GM19025 (cell line): ENCODE measurements at regions not wholly inside any gene's neighbourhood (a gene's known extent, or its start where the extent isn't known, plus 50 kb on each side); places are given as distances from the start of the nearest gene placed in this dataset.

Experiments used
- ATAC-seq: cut with Tn5 transposase; IDR thresholded peaks from one replicate; pipeline ENCODE4 v1.9.1; 2021; ENCODE audit warnings: mild to moderate bottlenecking, low read depth, moderate library complexity; ENCODE audit not compliant: unreplicated experiment

GRCh38 chr13:34421858-34422475 lies 520.1 kb upstream of the NBEA start:
- ATAC-seq: no peak

GRCh38 chr13:34422956-34423355 lies 519.1 kb upstream of the NBEA start:
- no peak for ATAC-seq

- ATAC-seq: no peak
Measured at GRCh38 chr13:34425327-34425949, 516.6 kb upstream of the NBEA start.

- ATAC-seq: no peak
Measured at GRCh38 chr13:34428911-34429310, 513.2 kb upstream of the NBEA start.

DNA sequence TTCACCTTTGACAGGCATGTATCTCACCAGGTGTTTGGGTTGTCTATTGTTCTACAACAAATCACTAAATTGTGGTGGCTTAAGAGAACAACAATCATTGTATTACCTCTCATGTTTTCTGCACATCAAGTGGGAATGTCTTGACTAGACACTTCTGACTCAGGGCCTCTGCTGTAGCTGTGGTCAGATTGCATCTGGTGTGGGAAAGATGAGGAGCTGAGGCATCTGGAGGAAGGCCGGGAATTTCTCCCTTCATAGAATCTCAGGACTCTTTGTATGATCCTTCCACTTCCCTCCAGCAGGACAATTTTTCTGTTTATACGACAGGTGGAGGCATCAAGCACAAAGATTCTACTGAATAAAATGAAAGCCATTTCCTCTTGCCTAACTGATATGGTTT lies 511.8 kb upstream of the NBEA start:
- ATAC-seq: no peak

GRCh38 chr13:34431827-34432581 lies 510.1 kb upstream of the NBEA start:
- ATAC-seq: no peak

DNA sequence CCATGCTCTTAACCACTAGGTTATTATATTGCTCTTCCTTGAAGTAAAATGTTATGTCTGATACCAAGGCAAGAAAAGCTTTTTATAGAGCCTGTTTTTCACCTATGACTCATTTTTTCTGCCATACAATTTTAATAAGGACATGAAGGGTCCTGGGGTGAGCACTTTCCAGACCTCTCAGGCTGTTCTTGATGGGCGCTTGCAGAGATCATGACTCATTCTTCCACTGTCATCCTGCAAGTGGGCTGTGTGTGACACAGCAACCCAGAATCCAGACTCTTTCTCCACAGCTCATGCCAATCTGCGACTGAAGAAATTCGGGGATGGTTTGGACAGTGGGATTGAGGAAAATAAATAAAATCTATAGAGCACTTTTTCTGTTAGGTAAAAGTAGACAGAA lies 506.7 kb upstream of the NBEA start:
- ATAC-seq: no peak

- ATAC-seq: no peak
Measured at GRCh38 chr13:34437873-34438272, 504.2 kb upstream of the NBEA start.

DNA sequence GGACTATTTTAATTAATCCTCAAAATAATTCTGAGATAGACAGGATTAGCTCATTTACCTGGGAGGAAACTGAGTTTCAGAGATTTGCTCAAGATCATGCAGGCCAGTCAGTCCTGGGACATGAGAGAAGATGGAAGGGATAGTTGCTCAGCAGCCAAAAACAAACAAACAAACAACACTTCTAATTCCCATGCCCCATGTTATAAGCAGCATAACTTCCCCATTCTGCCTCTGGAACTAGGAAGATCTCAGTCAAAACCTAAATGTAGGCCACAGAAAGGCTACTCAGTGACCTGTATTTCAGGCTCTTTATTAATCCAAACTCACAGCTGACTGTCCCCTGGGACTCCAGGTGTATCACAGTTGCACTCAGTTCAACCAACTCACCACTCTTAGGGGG lies 489.2 kb upstream of the NBEA start:
- no peak for ATAC-seq

DNA sequence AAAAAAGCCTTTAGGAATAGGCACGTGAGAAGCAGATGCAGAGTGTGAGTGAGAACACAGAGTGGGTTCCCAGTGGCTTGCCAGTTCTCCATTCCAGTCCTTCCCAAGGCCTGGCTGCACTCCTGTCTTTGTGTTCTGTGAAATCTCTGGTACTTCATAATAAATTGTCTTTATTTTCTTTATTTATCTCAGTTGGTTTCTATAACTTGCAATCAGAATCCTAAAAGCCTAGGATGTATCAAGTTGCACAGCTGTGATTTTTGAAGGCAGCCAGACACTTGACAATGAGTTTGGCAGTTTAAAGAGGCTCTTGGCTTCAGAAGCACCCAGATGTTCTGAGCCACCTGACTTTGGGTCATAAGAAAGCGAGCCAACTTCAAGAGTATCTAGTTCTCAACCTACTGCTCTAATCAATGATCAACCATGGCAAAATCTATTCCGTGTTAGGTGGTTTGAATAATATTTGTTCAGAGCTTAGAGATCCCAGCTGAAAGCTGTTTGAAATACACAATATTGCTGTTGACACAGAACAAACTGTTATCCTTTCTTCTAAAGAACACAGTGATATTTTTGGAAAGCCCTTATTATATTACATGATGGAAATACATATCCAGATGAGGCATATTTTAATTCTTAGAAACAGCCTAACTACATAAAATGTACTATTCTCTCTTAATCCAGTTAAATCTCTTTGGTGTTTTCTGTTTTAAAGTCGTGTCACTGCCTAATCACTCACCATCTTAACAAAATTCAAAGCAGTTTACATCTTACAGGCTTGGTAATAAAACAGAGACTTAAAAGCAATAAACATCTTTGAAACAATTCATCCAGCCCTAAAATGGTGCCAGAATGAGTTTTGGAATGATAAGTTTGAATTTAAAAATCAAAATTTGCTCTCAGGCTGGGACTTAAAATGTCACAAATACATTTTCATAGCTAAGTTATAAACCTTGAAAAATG lies 483.0 kb upstream of the NBEA start:
- no peak for ATAC-seq

- no peak for ATAC-seq
Measured at GRCh38 chr13:34459856-34460255, 482.2 kb upstream of the NBEA start.

DNA sequence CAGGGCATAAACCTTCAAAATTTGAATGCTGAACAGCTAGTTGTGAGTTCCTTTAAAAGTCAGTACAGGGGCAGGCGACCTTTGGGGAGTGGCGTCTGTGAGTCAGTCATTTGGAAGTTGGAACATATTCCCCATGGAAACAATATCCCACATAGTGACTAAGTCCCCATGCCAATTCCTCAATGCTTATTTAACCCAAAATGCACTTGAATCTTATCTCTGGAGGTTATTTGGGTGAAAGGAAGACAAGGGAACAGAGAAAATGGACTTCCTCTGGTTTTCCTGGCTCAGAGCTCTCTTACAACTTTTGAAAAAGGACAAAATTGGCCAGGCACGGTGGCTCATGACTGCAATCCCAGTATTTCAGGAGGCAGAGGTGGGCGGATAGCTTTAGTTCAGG lies 479.2 kb upstream of the NBEA start:
- no peak for ATAC-seq

DNA sequence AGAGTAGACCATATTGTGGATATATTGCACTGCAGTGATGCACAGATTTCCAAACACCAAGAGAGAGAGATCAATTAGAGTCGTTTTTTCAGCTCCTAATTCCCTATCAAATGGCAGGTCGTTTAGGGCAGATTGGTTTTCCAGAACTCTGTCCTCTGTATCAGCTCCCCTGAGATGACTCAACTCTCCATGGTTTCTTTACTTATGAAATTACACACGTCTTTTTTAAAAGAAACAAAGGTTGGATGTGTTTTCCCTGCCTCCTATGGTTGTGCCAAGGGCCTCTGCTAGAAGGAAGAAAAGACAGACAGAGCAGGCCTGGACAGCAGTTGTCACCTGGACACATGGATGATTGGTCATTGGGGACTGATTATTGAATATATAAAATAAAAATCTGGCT lies 478.1 kb upstream of the NBEA start:
- no peak for ATAC-seq

DNA sequence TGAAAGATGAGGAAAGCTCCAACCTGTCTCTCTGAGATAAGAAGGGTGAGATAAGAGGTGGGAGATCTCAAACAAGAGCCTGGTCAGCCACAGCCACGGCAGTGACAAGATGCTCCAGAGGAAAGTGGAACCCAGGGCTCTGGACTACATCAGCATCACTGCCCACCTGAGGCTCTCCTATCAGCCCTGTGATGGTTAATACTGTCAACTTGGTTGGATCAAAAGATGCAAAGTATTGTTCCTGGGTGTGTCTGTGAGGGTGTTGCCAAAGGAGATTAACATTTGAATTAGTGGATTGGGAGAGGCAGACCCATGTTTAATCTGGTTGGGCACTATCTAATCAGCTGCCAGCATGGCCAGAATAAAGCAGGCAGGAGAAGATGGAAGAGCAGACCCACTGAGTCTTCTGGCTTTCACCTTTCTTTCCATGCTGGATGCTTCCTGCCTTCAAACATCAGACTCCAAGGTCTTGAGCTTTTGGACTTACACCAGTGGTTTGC lies 476.6 kb upstream of the NBEA start:
- no peak for ATAC-seq

DNA sequence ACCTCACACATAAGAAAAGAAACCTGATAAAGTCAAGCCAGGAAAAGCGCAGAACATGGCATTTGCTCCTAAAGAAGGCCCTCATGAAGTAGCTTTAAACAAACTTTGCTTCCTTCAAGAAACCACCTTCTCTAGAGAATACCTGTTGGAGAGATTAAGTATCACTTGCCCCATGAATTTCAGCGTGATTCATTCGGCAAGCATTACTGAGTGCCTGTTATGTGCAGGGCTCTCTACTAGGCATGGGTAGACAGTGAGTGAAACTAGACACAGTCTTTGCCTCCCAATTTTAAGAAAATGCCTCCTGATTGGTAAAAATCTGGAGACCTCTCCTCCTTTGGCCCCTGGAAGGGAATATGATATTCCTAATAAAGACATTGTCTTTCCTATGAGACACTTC lies 475.8 kb upstream of the NBEA start:
- no peak for ATAC-seq

DNA sequence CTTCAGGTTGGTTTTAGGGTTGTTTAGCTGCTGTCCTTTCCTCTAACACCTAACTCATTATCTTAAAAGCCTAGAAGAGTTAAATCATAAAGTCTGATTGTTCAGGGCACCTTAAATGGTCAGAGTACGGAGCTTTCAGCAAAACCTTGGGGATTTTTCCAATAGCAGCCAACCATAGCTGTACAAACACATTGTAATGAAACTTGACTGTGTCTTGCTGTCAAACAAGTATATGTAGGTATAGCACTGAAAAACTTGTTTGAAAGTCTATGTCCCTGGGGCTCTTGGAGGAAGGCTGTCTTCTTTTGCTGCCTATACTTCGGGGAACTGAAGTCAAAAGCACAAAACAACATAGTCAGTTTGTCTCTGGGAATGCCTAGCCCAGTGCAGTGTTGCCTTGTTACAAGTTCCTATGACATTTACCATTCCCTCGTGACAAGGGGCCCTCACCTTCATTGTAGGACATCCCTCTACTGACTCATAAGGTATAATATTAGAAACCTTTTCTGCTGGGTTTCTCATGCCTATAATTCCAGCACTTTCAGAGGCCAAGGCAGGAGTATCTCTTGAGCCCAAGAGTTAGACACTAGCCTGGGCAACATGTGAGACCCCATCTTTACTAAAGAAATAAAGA lies 474.5 kb upstream of the NBEA start:
- ATAC-seq: no peak

GRCh38 chr13:34469196-34469986 lies 472.7 kb upstream of the NBEA start:
- ATAC-seq: no peak

DNA sequence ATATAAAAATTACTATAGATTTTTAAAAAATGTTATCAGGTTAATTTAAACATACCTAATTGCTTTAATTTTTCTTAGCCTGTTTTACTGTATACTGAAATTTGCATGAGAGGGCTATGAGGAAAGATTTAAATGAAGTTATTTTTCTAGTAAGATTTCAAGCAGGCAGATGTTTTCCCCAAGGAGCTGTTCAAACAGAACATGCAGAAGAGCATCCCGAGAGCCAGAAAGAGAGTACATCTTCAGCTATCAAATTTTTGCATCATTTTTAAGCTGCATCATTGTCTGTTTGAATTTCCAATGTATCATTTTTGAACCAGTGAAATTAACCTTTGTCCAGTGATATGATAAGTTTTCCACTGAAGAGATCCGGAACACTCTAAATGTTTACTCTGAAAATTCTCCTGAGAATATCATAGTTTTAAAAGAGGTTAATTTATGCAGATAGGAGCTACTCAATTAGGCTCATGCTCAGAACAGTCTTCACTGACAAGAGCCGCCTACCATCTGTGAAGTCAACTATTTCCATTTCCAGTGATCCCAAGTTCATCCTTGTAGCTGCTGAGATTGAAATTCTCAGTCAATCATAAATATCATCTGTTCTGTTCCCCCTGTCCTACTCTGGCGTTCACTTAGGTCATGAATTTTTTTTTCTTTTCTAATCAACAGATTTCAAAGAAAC lies 467.7 kb upstream of the NBEA start:
- no peak for ATAC-seq

DNA sequence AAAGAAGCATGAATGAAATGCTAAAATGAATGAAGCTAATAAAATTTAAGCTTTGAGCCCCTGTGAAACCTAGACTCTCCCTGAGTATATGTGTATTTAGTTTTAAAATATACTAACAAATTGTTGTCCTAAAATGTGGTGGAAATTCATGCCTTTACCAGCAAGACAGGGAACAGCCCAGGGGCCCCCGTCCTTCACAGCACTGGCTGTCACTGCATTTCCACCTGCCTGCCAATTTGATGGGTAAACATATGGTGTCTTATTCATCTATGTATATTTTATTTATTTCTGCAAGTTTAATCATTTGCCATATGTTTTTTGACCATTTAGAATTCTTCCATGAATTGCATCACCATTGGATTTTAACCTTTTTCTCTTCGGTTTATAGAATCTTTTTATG lies 463.7 kb upstream of the NBEA start:
- no peak for ATAC-seq
